Left ventricle myocardium inferior (tissue), 1 donor: ENCODE measurements at regions not wholly inside any gene's neighbourhood (a gene's known extent, or its start where the extent isn't known, plus 50 kb on each side); places are given as distances from the start of the nearest gene placed in this dataset.
"Not testable (repeated sequence)": the region's sequence is repeated elsewhere in the genome, so short reads cannot be mapped to it uniquely, and the experiment has no call there.

Experiments used
- DNase-seq: peaks from one replicate; pipeline ENCODE4 v3.0.0-alpha.2; 2020
- H3K27ac ChIP-seq: fragments of 200-600 bp; replicated peaks from 2 replicates; pipeline ENCODE4 v1.8.0; 2021
- H3K27me3 ChIP-seq: fragments of 200-600 bp; 2 replicates; pipeline ENCODE4 v1.8.0; 2021; ENCODE audit warnings: low read depth
- H3K36me3 ChIP-seq: fragments of 200-600 bp; 2 replicates; pipeline ENCODE4 v1.8.0; 2021
- H3K4me1 ChIP-seq: fragments of 200-600 bp; 2 replicates; pipeline ENCODE4 v1.8.0; 2021
- H3K4me3 ChIP-seq: fragments of 200-600 bp; 2 replicates; pipeline ENCODE4 v1.8.0; 2021; ENCODE audit warnings: mild to moderate bottlenecking, moderate library complexity
- H3K9me3 ChIP-seq: fragments of 200-600 bp; replicated peaks from 2 replicates; pipeline ENCODE4 v1.8.0; 2021
- intact Hi-C: fragments of 100-400 bp; cut with micrococcal nuclease; formaldehyde crosslinking; loops from one replicate; pipeline ENCODE4 v1.11.0; 2022
- TF ChIP-seq, protein P1 (sequence below): fragments of 200-600 bp; IDR thresholded peaks from 2 replicates; pipeline ENCODE4 v1.8.0; 2021; ENCODE audit warnings: antibody characterized with exemption, mild to moderate bottlenecking, borderline replicate concordance
- donor health status: DM: no; HTN: yes; CAD: no; lungs with severe emphysema.

DNA sequence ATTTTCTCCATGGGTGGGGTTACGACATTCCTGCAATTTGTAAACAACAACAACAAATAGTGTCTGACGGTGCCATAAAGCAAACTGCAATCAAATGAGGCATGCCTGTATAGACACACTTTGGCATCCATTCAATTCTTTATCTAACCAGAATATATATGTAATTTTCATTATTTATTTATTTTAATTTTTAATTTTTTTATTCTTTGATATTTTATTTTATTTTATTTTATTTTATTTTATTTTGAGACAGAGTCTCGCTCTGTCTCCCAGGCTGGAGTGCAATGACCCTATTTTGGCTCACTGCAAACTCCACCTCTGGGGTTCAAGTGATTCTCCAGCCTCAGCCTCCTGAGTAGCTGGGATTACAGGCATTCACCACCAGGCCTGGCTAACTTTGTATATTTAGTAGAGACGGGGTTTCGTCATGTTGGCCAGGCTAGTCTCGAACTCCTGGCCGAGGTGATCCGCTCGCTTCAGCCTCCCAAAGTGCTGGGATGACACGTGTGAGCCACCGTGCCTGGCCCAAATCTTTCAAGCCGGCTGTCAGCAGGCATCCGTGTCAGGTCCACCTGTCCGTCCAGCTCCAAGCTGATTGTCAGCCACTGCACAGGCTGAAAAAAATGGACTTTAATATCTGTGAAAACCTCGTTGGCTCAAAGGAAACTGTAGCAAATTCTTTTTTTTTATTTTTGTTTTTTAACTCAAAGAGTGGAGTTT is 200.8 kb downstream of the ASMT start:
- intact Hi-C loops: no loop called here
- no peak for DNase-seq
- no peak overlapping the region for H3K27ac ChIP-seq
- H3K27me3 ChIP-seq: no peaks in the 10 kb centered on the region
- no peaks in the 10 kb centered on the region for H3K9me3 ChIP-seq
- TF ChIP-seq, protein P1, sequence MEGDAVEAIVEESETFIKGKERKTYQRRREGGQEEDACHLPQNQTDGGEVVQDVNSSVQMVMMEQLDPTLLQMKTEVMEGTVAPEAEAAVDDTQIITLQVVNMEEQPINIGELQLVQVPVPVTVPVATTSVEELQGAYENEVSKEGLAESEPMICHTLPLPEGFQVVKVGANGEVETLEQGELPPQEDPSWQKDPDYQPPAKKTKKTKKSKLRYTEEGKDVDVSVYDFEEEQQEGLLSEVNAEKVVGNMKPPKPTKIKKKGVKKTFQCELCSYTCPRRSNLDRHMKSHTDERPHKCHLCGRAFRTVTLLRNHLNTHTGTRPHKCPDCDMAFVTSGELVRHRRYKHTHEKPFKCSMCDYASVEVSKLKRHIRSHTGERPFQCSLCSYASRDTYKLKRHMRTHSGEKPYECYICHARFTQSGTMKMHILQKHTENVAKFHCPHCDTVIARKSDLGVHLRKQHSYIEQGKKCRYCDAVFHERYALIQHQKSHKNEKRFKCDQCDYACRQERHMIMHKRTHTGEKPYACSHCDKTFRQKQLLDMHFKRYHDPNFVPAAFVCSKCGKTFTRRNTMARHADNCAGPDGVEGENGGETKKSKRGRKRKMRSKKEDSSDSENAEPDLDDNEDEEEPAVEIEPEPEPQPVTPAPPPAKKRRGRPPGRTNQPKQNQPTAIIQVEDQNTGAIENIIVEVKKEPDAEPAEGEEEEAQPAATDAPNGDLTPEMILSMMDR: no peak
- H3K36me3 ChIP-seq: no peaks in the 10 kb centered on the region
- H3K4me1 ChIP-seq: no peaks in the 10 kb centered on the region
- H3K4me3 ChIP-seq: no peak overlapping the region

DNA sequence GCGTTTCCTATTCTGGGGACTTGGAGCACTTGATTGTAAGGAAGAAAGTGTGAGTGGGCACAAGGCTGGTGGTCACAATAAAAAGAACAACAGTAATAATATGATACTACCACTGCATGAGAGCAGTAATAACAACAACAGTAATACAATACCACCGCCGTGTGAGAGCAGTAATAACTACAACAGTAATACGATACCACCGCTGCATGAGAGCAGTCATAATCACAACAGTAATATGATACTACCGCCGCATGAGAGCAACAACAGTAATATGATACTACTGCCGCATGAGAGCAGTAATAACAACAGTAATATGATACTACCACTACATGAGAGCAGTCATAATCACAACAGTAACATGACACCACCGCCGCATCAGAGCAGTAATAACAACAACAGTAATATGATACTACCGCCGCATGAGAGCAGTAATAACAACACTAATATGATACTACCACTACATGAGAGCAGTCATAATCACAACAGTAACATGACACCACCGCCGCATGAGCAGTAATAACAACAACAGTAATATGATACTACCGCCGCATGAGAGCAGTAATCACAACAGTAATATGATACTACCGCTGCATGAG is 201.6 kb downstream of the ASMT start:
- H3K4me1 ChIP-seq, H3K9me3 ChIP-seq, intact Hi-C loops, H3K27ac ChIP-seq, H3K4me3 ChIP-seq, H3K36me3 ChIP-seq, H3K27me3 ChIP-seq, DNase-seq: not testable (repeated sequence)

DNA sequence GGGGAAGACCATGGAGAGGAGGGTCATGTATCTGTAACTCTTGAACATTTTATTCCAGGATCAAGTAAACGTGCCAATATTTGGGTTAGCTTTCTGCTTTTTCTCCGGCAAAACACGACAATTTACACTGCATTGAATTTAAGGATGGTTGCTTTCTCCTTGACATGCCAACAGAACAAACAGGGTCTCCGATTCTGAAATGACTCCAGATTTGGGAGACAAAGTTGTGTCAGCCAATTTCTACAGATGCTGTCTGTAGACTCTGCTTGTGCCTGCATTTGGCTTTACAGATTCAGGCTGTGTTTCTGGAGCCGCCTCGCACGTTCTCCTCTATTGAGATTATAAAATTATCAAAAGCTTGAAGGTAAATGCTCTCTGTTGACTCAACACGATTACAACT is 207.0 kb downstream of the ASMT start:
- TF ChIP-seq, protein P1: no peak
- no peak for DNase-seq
- Histone ChIP-seq H3K9me3 (no peaks in the 10 kb centered on the region), H3K27ac (no peak overlapping the region), H3K36me3 (no peaks in the 10 kb centered on the region), H3K4me1 (no peaks in the 10 kb centered on the region), H3K4me3 (no peak overlapping the region), H3K27me3 (no peaks in the 10 kb centered on the region)
- intact Hi-C loops: no loop called here

DNA sequence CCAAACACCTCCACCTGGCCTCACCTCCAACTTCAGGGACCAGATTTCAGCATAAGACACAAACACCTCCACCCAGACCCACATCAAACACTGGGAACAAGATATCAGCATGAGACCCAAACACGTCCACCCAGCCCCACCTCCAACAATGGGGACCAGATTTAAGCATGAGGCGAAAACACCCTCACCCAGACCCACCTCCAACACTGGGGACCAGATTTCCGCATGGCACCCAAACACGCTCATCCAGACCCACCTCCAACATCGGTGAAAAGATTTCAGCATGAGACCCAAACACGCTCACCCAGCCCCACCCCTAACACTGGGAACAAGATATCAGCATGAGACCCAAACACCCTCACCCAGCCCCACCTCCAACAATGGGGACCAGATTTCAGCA is 210.0 kb downstream of the ASMT start:
- Histone ChIP-seq H3K4me1 (no peaks in the 10 kb centered on the region), H3K4me3 (no peak overlapping the region), H3K9me3 (no peaks in the 10 kb centered on the region), H3K36me3 (no peaks in the 10 kb centered on the region), H3K27ac (no peak overlapping the region), H3K27me3 (no peaks in the 10 kb centered on the region)
- TF ChIP-seq, protein P1: no peak
- DNase-seq: no peak
- intact Hi-C loops: no loop called here

DNA sequence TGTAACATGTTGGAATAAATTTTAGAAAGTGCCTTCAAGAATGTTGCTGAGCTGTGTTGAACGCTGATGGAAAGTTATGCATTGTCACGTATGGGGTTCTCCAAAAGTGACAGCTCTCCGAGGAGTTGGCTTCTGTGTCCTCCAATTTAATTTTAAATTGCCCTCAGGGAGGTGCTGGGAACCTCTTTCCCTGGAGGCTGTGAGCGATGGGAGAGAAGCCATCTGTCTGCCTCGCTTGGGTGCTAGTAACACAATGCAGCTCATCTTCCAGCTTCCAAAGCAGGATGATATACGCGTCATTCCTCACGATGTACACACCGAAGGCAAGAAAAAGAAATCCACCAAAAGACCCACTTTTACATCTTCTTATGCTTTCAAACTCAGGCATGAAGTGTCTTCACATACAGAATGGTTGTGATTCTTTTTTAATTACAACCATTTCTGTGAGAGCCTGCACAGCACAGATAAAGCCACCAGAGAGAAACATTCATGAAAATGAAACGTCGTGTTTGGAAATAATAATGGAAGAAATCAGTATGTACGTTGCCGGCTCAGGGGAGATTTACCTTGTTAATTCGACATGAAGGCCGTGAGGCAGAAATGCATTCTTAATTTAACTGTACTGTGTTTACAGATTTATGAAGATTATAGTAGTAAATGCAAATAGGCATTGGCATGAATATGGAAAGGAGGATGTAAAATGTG is 218.9 kb downstream of the ASMT start:
- Histone ChIP-seq H3K27me3 (peaks cover 20% of the 10 kb centered on the region), H3K27ac (no peak overlapping the region), H3K4me1 (no peaks in the 10 kb centered on the region), H3K4me3 (no peak overlapping the region), H3K36me3 (no peaks in the 10 kb centered on the region), H3K9me3 (peaks cover 16% of the 10 kb centered on the region)
- TF ChIP-seq, protein P1: no peak
- DNase-seq: no peak
- intact Hi-C loops: no loop called here

DNA sequence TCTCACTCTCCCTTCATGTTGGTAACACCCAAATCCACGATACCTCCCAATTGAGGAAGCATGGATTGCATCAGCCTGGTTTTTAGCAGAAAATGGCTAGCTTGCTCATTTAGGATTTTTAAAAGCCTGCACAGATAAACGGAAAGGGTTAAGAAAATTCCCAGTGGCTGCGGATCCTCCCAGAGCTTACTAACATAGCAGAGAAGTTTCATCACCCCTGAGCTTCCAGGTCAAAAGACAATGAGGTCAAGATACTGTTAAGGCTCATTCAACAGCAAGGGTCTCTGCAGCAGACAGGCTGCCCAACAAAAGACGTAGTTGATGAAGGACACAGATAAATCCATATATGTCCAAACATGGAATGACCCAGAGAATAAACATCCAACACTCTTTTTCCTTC is 220.2 kb downstream of the ASMT start:
- H3K9me3 ChIP-seq: peaks cover 16% of the 10 kb centered on the region
- H3K4me3 ChIP-seq: no peak overlapping the region
- no peak for DNase-seq
- no peaks in the 10 kb centered on the region for H3K36me3 ChIP-seq
- H3K27me3 ChIP-seq: peaks cover 20% of the 10 kb centered on the region
- no peak overlapping the region for H3K27ac ChIP-seq
- TF ChIP-seq, protein P1: no peak
- no peaks in the 10 kb centered on the region for H3K4me1 ChIP-seq
- intact Hi-C loops: no loop called here
